RWPE1 (cell line): ENCODE measurements at regions not wholly inside any gene's neighbourhood (a gene's known extent, or its start where the extent isn't known, plus 50 kb on each side); places are given as distances from the start of the nearest gene placed in this dataset.

ENCODE experiments used
- CTCF ChIA-PET: fragments of 350-600 bp; sonication (Branson Sonifier 250); formaldehyde crosslinking; extraction: SDS; loops from one replicate; lab custom pipeline; 2021; lab: Yijun Ruan, JAX
- POLR2A ChIA-PET: fragments of 400-600 bp; formaldehyde crosslinking; extraction: SDS; loops from one replicate; lab custom pipeline; 2020; ENCODE audit warnings: antibody characterized with exemption; ENCODE audit not compliant: low non-redundant PET; lab: Yijun Ruan, JAX
- DNase-seq: peaks from one replicate; pipeline ENCODE4 v3.0.0; 2012; ENCODE audit warnings: low spot score
- H3K27ac ChIP-seq: fragments of 450-650 bp; 2 replicates; pipeline ENCODE4 v1.5.1; 2017
- CTCF ChIP-seq: fragments of 450-650 bp; conservative IDR thresholded peaks from 2 replicates; pipeline ENCODE4 v1.5.1; 2017; ENCODE audit warnings: low read depth, mild to moderate bottlenecking

- CTCF ChIA-PET, result interaction anchor here (0.7 kb wide), 1 partner anchor 1124 kb away, joined by 3 read pairs; no protein-coding TSS in a partner anchor
- no peak overlapping the region for H3K27ac ChIP-seq
- no peak for DNase-seq
- TF ChIP-seq CTCF, result no peak
- POLR2A ChIA-PET, result no interaction called here
These were observed 134.1 kb upstream of the MID1 start for GRCh38 chrX:10754445-10754844.

GRCh38 chrX:10755439-10756334 is 135.3 kb upstream of the MID1 start:
- POLR2A ChIA-PET, result no interaction called here
- DNase-seq, result no peak
- no peak overlapping the region for H3K27ac ChIP-seq
- TF ChIP-seq CTCF, result no peak
- CTCF ChIA-PET, result interaction anchor here (0.5 kb wide), 1 partner anchor 1388 kb away, joined by 9 read pairs; no protein-coding TSS in a partner anchor

GRCh38 chrX:10756441-10756840 is 136.1 kb upstream of the MID1 start:
- peak; percentile 55 for DNase-seq
- POLR2A ChIA-PET, result no interaction called here
- H3K27ac ChIP-seq, result no peak overlapping the region
- CTCF ChIA-PET, result no interaction called here
- TF ChIP-seq CTCF, result no peak

- CTCF ChIA-PET, result no interaction called here
- no peak for TF ChIP-seq CTCF
- POLR2A ChIA-PET, result no interaction called here
- no peak overlapping the region for H3K27ac ChIP-seq
- DNase-seq, result no peak
These were observed 138.9 kb upstream of the MID1 start for GRCh38 chrX:10759141-10759799.

GRCh38 chrX:10761447-10761846 is 141.1 kb upstream of the MID1 start:
- DNase-seq, result no peak
- ChIA-PET CTCF (no interaction called here), POLR2A (no interaction called here)
- no peak for TF ChIP-seq CTCF
- H3K27ac ChIP-seq, result no peak overlapping the region

GRCh38 chrX:10769195-10769594 is 148.8 kb upstream of the MID1 start:
- 0 out of 2 replicates have a peak, but pooled peaks have one; percentile 11 for TF ChIP-seq CTCF
- H3K27ac ChIP-seq, result no peak overlapping the region
- POLR2A ChIA-PET, result no interaction called here
- CTCF ChIA-PET, result interaction anchor here (0.6 to 1.0 kb wide), 9 partner anchors 13 to 1771 kb away, joined by 3 to 4 read pairs (median 4); no protein-coding TSS in a partner anchor
- no peak for DNase-seq
